ENCODE measurements at regions not wholly inside any gene's neighbourhood (a gene's known extent, or its start where the extent isn't known, plus 50 kb on each side); places are given as distances from the start of the nearest gene placed in this dataset.

DNA sequence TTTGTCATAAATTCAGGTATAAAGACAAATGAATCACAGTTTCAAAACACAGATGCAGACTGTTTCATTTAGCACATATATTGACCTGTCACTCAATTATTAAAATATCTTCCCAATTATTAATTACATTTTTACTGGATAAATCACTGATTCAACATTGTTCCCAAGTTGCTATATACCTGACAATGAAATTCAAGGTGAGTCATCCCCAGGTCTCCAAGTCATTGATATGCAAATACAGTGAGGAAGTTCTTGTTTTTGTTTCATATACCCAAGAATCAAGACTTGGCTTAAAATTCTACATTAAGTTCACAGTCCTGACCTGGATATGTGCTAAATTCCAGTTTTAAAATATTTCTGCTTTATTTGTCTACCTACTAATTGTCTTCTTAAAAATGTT, 599.3 kb upstream of the PSMD7 start:
- Histone ChIP-seq H3K9ac (ENCODE audit: low read depth, low read length) (no peak overlapping the region), H3K27me3 (ENCODE audit: control insufficient read depth, insufficient read depth, low read length) (no peaks in the 10 kb centered on the region), H2AK5ac (ENCODE audit: low read depth, low read length) (no peak overlapping the region), H2BK15ac (ENCODE audit: low read depth, low read length) (no peak overlapping the region), H3K9me1 (ENCODE audit: insufficient read depth, low read length) (no peaks in the 10 kb centered on the region), H4K20me1 (ENCODE audit: insufficient read depth, low read length) (no peaks in the 10 kb centered on the region), H4K91ac (ENCODE audit: insufficient read depth, low read depth, low read length) (no peak overlapping the region), H3K79me1 (ENCODE audit: low read depth in 1 of 2, low read length in 2 of 2) (no peaks in the 10 kb centered on the region), H3K4ac (ENCODE audit: low read depth, low read length) (no peak overlapping the region), H2BK5ac (ENCODE audit: low read depth, low read length, poor library complexity, severe bottlenecking) (no peak overlapping the region), H4K8ac (ENCODE audit: low read depth in 2 of 2, low read length in 2 of 2) (no peak overlapping the region), H3K14ac (replicated peaks; ENCODE audit: low read depth, low read length) (no peak overlapping the region), H3K18ac (ENCODE audit: low read depth, low read length) (no peak overlapping the region), H3K4me2 (ENCODE audit: low read depth, low read length) (no peak overlapping the region), H2AFZ (replicated peaks; ENCODE audit: low read length, poor library complexity) (no peak overlapping the region), H2BK20ac (ENCODE audit: low read depth, low read length) (no peak overlapping the region), H4K5ac (ENCODE audit: low read depth, low read length) (no peak overlapping the region), H2AK9ac (replicated peaks; ENCODE audit: low read depth, low read length, poor library complexity) (no peak overlapping the region), H3K23ac (ENCODE audit: low read depth, low read length) (no peak overlapping the region), H2BK120ac (ENCODE audit: low read depth, low read length) (no peak overlapping the region), H3K4me3 (ENCODE audit: insufficient read depth, low read depth, low read length) (no peak overlapping the region), H3K36me3 (ENCODE audit: control insufficient read depth, insufficient read depth, low read length) (no peaks in the 10 kb centered on the region), H3K9me3 (ENCODE audit: control insufficient read depth, insufficient read depth, low read length) (peaks cover 1% of the 10 kb centered on the region; the same call in 1 of the 2 replicates), H3K27ac (ENCODE audit: insufficient read depth, low read length) (no peak overlapping the region), H3K56ac (ENCODE audit: extremely low read depth, insufficient read depth, low read length) (no peak overlapping the region), H3K4me1 (ENCODE audit: control insufficient read depth, insufficient read depth, low read length) (no peaks in the 10 kb centered on the region)
- no TSS peak for BruUV-seq (replicated peaks)
- intact Hi-C loops (cut with micrococcal nuclease) (no loop called here), dilution Hi-C loops (cut with HindIII; ENCODE audit: low sequenced_read_pairs, unreplicated experiment) (no loop called here), in situ Hi-C loops (cut with MboI; ENCODE audit: low sequenced_read_pairs) (no loop called here)
- DNase-seq (no peak), ATAC-seq (ENCODE audit: low read depth) (no peak)
- ChIA-PET CTCF (no interaction called here), POLR2A (ENCODE audit: unreplicated experiment) (no interaction called here)
- TF ChIP-seq RCOR1 (IDR thresholded peaks at IDR 0.05; ENCODE audit: insufficient replicate concordance, low read length): no peak
